RWPE2 (cell line): ENCODE measurements at regions not wholly inside any gene's neighbourhood (a gene's known extent, or its start where the extent isn't known, plus 50 kb on each side); places are given as distances from the start of the nearest gene placed in this dataset.
A peak's percentile ranks its signal among the peaks of the same experiment; 100 is the strongest.

Source experiments
- ATAC-seq: fragments of 200-7000 bp; cut with Tn5 transposase; 3 replicates; pipeline ENCODE4 v1.9.1; 2021; ENCODE audit warnings: low read depth
- DNase-seq: peaks from one replicate; pipeline ENCODE4 v3.0.0-alpha.2; 2020; ENCODE audit warnings: low spot score
- H3K27ac ChIP-seq: fragments of 450-650 bp; 2 replicates; pipeline ENCODE4 v1.5.1; 2017; ENCODE audit warnings: mild to moderate bottlenecking; ENCODE audit not compliant: poor library complexity, severe bottlenecking
- H3K27me3 ChIP-seq: fragments of 250-450 bp; sonication (Bioruptor Pico); 2 replicates; pipeline ENCODE4 v1.5.1; 2021; ENCODE audit warnings: mild to moderate bottlenecking, moderate library complexity; ENCODE audit not compliant: insufficient read depth, poor library complexity, severe bottlenecking
- H3K36me3 ChIP-seq: fragments of 250-450 bp; sonication (Bioruptor Pico); 2 replicates; pipeline ENCODE4 v1.5.1; 2020; ENCODE audit warnings: low read depth, mild to moderate bottlenecking, moderate library complexity
- H3K4me1 ChIP-seq: fragments of 250-450 bp; sonication (Bioruptor Pico); 2 replicates; pipeline ENCODE4 v1.5.1; 2021; ENCODE audit warnings: mild to moderate bottlenecking, moderate library complexity; ENCODE audit not compliant: insufficient read depth, poor library complexity, severe bottlenecking
- H3K4me3 ChIP-seq: fragments of 250-450 bp; sonication (Bioruptor Pico); 2 replicates; pipeline ENCODE4 v1.5.1; 2021; ENCODE audit warnings: mild to moderate bottlenecking, moderate library complexity; ENCODE audit not compliant: severe bottlenecking
- H3K9me3 ChIP-seq: fragments of 250-450 bp; sonication (Bioruptor Pico); 2 replicates; pipeline ENCODE4 v1.5.1; 2021; ENCODE audit warnings: mild to moderate bottlenecking, moderate library complexity; ENCODE audit not compliant: severe bottlenecking
- TF ChIP-seq, protein P1 (sequence below): fragments of 450-650 bp; IDR thresholded peaks from one replicate; pipeline ENCODE4 v1.5.1; 2017; ENCODE audit warnings: mild to moderate bottlenecking, moderate library complexity; ENCODE audit not compliant: poor library complexity, severe bottlenecking

DNA sequence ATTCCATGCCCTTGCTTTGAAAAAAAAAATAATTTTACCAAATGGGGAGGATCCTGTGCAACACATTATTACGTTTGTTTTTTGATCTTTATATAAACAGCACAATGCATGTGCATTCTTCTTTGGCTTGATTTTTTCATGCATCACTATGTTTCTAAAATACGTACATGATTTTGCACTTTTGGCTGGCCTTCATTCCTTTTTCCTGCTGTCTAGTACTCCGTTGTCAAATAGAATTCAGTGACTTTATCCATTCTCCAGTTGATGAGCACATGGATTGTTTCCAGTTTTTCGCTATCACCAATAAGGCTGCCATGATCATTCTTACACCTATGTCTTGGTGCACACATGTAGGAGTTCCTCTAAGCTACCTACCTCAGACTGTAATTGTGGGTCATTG lies 63.0 kb upstream of the ID3 start:
- ATAC-seq (no peak), DNase-seq (no peak)
- H3K9me3 ChIP-seq = no peaks in the 10 kb centered on the region
- H3K27ac ChIP-seq = no peak overlapping the region
- no peaks in the 10 kb centered on the region for H3K4me1 ChIP-seq
- H3K36me3 ChIP-seq = no peaks in the 10 kb centered on the region
- TF ChIP-seq, protein P1, sequence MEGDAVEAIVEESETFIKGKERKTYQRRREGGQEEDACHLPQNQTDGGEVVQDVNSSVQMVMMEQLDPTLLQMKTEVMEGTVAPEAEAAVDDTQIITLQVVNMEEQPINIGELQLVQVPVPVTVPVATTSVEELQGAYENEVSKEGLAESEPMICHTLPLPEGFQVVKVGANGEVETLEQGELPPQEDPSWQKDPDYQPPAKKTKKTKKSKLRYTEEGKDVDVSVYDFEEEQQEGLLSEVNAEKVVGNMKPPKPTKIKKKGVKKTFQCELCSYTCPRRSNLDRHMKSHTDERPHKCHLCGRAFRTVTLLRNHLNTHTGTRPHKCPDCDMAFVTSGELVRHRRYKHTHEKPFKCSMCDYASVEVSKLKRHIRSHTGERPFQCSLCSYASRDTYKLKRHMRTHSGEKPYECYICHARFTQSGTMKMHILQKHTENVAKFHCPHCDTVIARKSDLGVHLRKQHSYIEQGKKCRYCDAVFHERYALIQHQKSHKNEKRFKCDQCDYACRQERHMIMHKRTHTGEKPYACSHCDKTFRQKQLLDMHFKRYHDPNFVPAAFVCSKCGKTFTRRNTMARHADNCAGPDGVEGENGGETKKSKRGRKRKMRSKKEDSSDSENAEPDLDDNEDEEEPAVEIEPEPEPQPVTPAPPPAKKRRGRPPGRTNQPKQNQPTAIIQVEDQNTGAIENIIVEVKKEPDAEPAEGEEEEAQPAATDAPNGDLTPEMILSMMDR = no peak
- no peak overlapping the region for H3K4me3 ChIP-seq
- no peaks in the 10 kb centered on the region for H3K27me3 ChIP-seq

DNA sequence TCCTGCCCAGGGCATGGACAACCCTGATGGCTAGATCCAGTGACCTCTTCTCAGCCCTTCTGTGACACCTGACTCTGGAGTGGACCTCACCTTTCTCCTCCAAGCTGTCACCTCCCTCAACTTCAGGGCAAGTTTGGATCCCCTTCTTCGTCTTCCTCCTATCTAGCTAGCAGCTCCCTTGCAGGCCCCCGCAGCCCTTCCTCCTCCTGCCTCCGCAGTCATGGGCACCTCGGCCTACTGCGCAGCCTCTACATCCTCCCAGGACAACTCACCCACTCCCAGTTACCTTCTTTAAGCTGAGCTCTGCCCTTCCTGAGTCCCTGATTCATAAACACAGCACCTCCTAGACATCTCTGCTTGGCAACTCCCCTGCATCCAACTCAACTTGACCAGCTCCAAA lies 61.3 kb upstream of the ID3 start:
- TF ChIP-seq, protein P1 = no peak
- ATAC-seq (no peak), DNase-seq (no peak)
- Histone ChIP-seq H3K27me3 (no peaks in the 10 kb centered on the region), H3K4me3 (no peak overlapping the region), H3K4me1 (no peaks in the 10 kb centered on the region), H3K36me3 (no peaks in the 10 kb centered on the region), H3K9me3 (no peaks in the 10 kb centered on the region), H3K27ac (no peak overlapping the region)

DNA sequence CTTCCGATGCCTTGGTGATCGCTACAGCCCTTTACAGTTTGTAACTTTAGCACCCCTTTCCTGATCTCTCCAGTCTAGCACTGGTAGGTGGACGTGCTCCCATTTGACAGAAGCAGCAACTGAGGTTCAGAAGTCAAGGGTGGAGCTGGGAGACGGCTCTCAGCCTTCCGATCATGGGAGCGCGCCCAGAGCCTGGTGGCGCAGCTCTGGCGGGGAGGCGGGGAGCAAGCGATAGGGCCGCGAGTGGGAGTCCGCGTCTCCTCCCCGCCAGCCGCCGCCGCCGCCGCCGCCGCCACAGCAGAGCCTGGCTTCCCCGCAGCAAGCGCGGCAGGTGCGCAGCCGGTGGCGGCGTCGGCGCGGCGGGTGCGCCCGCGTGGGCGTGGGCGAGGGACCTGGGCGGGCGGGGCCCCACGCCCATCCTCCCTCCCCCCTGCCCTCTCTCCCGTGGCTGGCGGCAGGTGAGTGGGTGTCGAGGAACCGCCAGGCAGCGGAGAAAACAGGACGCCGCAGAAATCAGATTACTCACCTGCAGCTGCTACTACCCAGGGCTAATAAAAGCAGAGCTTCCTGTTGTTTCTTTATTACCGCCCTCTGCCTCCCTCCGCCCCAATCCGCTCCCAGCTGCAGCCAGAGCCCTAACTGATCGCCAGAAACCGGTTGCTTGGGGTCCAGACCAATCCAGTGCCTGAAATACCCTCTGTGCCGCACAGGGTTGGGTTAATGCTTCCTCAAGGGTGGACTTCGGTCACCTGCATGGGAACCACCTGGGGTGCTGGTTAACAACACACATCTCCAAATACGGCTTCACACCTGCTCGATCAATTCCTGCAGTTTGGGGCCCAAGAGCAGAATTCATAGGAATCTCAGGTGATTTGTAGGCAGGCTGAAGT lies 60.2 kb upstream of the ID3 start:
- ATAC-seq (peak; percentile 88), DNase-seq (no peak)
- peak overlapping the region; percentile 26 for H3K4me3 ChIP-seq
- no peaks in the 10 kb centered on the region for H3K27me3 ChIP-seq
- H3K9me3 ChIP-seq = no peaks in the 10 kb centered on the region
- H3K36me3 ChIP-seq = no peaks in the 10 kb centered on the region
- no peak overlapping the region for H3K27ac ChIP-seq
- TF ChIP-seq, protein P1 = no peak
- H3K4me1 ChIP-seq = no peaks in the 10 kb centered on the region

DNA sequence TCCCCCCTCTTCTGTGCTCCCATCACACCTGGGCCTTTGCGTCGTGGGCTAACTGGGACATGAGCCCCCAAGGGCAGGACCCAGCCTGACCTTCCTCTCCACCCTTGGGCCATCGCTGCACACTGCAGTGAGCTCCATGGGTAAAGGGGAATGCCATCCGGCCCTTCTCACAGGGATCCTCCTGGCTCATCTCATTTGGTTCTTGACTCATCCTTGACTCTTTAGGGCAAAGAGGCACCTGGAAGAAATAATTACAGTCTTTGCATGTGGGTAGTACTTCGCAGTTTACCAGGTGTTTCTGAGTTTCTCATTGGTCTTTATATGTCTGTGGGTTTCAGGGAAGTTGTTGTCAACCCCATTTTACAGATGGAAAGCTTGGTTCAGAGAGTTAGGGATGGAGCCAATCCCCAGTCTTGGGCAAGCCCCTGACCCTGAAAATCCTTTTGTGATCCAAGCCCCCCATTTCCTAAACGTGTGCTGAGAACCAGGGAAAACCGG lies 59.3 kb upstream of the ID3 start:
- no peaks in the 10 kb centered on the region for H3K9me3 ChIP-seq
- no peaks in the 10 kb centered on the region for H3K4me1 ChIP-seq
- ATAC-seq = no peak

More for the DNA sequence above, 59.3 kb upstream of the ID3 start:
- DNase-seq = no peak
- Histone ChIP-seq H3K27me3 (no peaks in the 10 kb centered on the region), H3K27ac (no peak overlapping the region), H3K36me3 (no peaks in the 10 kb centered on the region), H3K4me3 (no peak overlapping the region)
- TF ChIP-seq, protein P1 = no peak
